ENCODE measurements at regions not wholly inside any gene's neighbourhood (a gene's known extent, or its start where the extent isn't known, plus 50 kb on each side); places are given as distances from the start of the nearest gene placed in this dataset.

GRCh38 chr18:38297910-38298309 lies 732.3 kb upstream of the CELF4 start:
- TF ChIP-seq EZH2phosphoT487 (IDR thresholded peaks at IDR 0.05; ENCODE audit: borderline replicate concordance, low read length) (no peak), CTCF (conservative IDR thresholded peaks at IDR 0.05; ENCODE audit: low read depth, low read length) (no peak), EZH2 (IDR thresholded peaks at IDR 0.05; ENCODE audit: low read length, unreplicated experiment) (no peak)
